ENCODE measurements at regions not wholly inside any gene's neighbourhood (a gene's known extent, or its start where the extent isn't known, plus 50 kb on each side); places are given as distances from the start of the nearest gene placed in this dataset.

DNA sequence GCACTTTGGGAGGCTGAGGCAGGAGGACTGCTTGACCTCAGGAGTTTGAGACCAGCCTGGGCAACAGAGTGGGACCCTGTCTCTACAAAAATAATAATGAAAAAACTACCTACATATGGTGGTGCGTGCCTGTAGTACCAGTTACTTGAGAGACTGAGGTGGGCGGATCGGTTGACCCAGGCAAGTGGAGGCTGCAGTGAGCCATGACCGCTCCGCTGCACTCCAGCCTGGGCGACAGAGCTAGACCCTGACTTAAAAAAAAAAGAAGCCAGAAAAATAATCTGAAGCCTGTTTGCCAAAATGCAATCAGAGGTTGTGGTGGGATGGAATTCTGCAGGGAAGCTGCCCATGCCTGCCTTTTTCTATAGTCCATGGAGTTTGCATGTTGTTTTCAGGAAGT lies 50.4 kb upstream of the GGTA1 start:
- Histone ChIP-seq H3K27me3 (ENCODE audit: control insufficient read depth, insufficient read depth, low read length) (peaks cover 5% of the 10 kb centered on the region), H3K4me3 (ENCODE audit: low read depth, low read length) (no peak overlapping the region), H3K36me3 (ENCODE audit: control insufficient read depth, insufficient read depth, low read length) (no peaks in the 10 kb centered on the region)
- TF ChIP-seq, protein P1, sequence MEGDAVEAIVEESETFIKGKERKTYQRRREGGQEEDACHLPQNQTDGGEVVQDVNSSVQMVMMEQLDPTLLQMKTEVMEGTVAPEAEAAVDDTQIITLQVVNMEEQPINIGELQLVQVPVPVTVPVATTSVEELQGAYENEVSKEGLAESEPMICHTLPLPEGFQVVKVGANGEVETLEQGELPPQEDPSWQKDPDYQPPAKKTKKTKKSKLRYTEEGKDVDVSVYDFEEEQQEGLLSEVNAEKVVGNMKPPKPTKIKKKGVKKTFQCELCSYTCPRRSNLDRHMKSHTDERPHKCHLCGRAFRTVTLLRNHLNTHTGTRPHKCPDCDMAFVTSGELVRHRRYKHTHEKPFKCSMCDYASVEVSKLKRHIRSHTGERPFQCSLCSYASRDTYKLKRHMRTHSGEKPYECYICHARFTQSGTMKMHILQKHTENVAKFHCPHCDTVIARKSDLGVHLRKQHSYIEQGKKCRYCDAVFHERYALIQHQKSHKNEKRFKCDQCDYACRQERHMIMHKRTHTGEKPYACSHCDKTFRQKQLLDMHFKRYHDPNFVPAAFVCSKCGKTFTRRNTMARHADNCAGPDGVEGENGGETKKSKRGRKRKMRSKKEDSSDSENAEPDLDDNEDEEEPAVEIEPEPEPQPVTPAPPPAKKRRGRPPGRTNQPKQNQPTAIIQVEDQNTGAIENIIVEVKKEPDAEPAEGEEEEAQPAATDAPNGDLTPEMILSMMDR (IDR thresholded peaks at IDR 0.05; ENCODE audit: insufficient read depth, low read length, poor library complexity, severe bottlenecking) = no peak
- no peak for DNase-seq (ENCODE audit: low read depth)

DNA sequence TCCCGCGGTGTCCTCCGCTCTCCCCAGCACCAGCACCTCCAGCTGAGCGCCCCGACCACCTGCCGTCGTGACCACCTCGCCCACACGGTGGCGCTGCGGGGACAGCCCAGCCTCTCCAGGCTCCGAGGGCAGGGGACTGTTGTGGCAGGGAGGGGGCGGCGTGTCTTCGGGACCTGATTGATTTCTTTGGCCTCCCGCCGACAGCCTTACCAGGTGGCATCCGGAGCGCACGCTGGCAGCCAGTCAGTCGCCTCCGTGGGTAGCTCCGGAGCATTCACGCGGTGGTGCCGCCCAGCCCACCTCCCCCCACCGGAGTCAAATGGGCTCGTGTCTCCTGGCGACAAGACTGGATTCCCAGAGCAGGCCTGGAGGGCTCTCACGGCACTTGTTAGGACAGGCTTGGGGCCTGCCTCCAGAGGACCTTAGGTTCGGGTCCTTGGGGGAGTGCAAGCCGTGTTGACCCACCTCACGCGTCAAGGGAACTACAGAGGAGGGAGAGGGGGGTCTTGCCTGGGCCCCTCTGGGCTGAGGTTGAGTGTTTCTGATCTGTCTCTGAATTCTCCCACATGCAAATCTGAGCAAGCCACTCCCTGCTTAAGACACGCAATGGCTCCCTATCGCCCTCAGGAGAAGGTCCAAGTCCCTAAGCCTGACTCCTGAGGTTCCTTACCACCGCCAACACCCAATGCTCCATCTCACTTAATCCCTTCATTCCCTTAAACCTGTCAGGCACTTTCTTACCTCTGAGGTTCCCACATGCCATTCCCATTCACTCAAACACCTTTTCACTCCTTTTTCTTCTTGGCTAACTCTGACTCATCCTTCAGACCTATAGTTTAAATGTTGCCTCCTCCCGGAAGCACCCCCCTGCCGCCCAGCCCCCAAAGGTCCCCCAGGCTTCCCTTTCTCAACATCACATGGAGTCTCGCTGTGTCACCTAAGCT lies 51.2 kb upstream of the GGTA1 start:
- Histone ChIP-seq H3K4me3 (ENCODE audit: low read depth, low read length) (peak overlapping the region; percentile 18), H3K36me3 (ENCODE audit: control insufficient read depth, insufficient read depth, low read length) (no peaks in the 10 kb centered on the region), H3K27me3 (ENCODE audit: control insufficient read depth, insufficient read depth, low read length) (peaks cover 5% of the 10 kb centered on the region)
- TF ChIP-seq, protein P1 (IDR thresholded peaks at IDR 0.05; ENCODE audit: insufficient read depth, low read length, poor library complexity, severe bottlenecking) = peak; percentile 93
- DNase-seq (ENCODE audit: low read depth) = no peak

DNA sequence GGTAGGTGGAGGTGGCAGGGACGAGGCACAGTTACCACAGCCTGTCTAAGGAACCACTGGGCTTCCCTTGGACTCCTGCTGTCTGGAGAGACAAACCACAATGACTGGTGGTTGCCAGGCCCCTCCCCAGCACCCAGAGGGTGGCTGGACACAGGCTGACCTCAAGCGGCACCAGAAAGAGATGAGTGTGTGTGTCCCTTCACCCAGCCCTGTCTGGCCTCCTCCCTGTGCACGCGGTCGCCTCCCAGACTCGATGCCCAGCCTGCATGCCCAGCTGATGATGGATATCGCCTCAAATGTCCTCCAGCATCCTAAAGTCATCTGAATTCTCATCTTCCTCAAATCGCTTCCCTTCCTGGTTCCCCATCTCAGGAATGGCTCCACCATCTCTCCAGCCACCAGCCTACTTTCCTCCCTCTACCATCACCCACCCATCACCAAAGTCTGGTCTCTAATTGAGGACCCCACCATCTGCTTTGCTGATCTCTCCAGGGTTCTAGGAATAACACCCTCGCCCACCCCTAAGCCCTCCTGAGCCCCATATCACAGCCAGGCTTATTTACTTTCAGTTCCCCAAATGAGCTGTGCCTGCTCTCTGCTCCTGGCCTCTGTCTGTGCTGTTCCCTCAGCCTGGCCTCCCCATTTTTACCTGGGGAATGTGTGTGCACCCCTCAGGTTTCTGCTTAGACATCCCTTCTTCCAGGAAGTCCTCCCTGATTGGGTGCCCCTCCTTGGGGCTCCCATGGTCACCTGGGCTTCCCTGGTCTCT lies 52.5 kb upstream of the GGTA1 start:
- TF ChIP-seq, protein P1 (IDR thresholded peaks at IDR 0.05; ENCODE audit: insufficient read depth, low read length, poor library complexity, severe bottlenecking) = no peak
- DNase-seq (ENCODE audit: low read depth) = no peak

DNA sequence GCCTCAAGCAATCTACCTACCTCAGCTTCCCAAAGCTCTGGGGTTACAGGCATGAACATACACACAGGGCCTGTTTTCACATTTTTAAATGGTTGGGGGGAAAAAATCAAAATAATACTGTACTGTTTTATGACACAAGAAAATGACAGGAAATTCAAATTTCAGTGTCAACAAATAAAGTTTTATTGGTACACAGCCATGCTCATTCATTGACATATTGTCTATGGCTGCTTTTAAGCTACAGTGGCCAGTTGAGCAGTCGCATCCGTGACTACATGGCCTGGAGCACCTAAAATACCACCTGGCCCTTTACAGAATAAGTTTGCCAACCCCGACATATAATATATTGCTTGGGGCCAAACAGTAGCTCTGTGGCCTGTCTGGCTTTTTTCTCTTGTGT lies 56.4 kb upstream of the GGTA1 start:
- no peaks in the 10 kb centered on the region for H3K36me3 ChIP-seq (ENCODE audit: control insufficient read depth, insufficient read depth, low read length)
- DNase-seq (ENCODE audit: low read depth) = no peak
- TF ChIP-seq, protein P1 (IDR thresholded peaks at IDR 0.05; ENCODE audit: insufficient read depth, low read length, poor library complexity, severe bottlenecking) = no peak
- peaks cover 5% of the 10 kb centered on the region for H3K27me3 ChIP-seq (ENCODE audit: control insufficient read depth, insufficient read depth, low read length)
- no peak overlapping the region for H3K4me3 ChIP-seq (ENCODE audit: low read depth, low read length)

More for the DNA sequence above, 52.5 kb upstream of the GGTA1 start:
- Histone ChIP-seq H3K36me3 (ENCODE audit: control insufficient read depth, insufficient read depth, low read length) (no peaks in the 10 kb centered on the region), H3K27me3 (ENCODE audit: control insufficient read depth, insufficient read depth, low read length) (peaks cover 5% of the 10 kb centered on the region), H3K4me3 (ENCODE audit: low read depth, low read length) (no peak overlapping the region)

DNA sequence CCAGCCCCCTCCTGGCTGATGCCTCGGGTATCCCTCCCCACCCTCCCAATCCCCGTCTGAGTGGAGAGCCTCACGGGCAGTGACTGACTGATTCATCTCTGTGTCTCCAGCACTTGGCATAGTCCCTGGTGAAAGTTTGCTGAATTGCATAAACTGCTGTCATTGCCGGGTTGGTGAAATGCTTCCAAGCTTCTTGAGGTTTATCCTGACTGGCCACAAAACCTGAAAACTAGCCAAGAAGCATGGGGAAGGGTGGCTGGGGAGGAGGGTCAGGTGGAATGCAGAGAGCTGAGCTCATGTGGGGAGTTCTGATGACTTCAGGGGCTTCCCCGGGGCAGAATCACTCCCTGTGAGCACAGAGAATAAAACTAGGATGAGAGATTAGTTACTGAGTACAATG lies 56.9 kb upstream of the GGTA1 start:
- Histone ChIP-seq H3K36me3 (ENCODE audit: control insufficient read depth, insufficient read depth, low read length) (no peaks in the 10 kb centered on the region), H3K27me3 (ENCODE audit: control insufficient read depth, insufficient read depth, low read length) (peaks cover 5% of the 10 kb centered on the region), H3K4me3 (ENCODE audit: low read depth, low read length) (no peak overlapping the region)
- DNase-seq (ENCODE audit: low read depth) = peak; percentile 97
- TF ChIP-seq, protein P1 (IDR thresholded peaks at IDR 0.05; ENCODE audit: insufficient read depth, low read length, poor library complexity, severe bottlenecking) = no peak

All from kidney epithelial cell (primary cell).